Activated CD4-positive, alpha-beta T cell treated with anti-CD3 and anti-CD28 coated beads for 4 hours (primary cell): ENCODE measurements at regions not wholly inside any gene's neighbourhood (a gene's known extent, or its start where the extent isn't known, plus 50 kb on each side); places are given as distances from the start of the nearest gene placed in this dataset.

Experiments used
- DNase-seq, 2 donors: peaks; one replicate each; pipeline ENCODE4 v3.0.0-alpha.2; 2020

DNA sequence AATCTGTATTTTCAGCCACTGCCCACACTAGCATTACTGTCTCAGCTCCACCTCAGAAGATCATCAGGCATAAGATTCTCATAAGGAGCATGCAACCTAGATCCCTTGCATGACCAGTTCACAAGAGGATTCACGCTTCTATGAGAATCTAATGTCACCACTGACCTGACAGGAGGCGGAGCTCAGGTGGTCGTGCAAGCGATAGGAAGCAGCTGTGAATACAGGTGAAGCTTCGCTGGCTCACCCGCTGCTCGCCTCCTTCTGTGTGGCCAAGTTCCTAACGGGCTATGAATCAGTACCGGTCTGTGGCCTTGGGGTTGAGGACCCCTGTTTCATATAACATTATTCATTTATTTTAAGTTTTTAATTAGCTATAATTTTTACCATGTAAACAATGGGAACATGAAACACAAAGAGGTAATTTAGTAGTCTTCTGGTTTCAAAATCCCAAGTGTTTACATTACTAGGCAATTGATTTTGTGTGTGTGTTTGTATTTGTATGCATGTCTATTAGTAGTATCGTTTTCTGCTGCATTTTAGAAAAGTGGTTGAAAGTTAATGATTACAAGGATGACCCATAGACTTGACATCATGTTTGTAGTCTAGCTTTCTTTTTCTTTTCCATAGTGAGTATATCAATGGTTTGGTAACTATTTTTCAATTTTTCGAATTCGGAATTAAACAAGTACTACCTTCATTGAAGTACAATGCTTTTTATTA, 159.4 kb downstream of the TENT4A start:
- DNase-seq, result no peak

DNA sequence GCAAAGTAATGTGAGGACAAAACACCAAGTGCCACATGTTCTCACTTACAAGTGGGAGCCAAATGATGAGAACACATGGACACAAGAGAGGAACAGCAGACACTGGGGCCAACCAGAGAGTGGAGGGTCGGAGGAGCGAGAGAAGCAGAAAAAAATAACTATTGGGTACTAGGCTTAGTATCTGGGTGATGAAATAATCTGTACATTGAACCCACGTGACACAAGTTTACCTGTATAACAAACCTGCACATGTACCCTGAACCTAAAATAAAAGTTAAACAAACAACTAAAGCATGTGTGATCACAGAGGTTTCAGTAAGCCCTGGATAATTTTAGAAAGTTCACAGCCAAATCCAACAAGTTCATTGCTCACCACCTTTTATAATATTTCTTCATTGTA, 160.1 kb downstream of the TENT4A start:
- no peak for DNase-seq

DNA sequence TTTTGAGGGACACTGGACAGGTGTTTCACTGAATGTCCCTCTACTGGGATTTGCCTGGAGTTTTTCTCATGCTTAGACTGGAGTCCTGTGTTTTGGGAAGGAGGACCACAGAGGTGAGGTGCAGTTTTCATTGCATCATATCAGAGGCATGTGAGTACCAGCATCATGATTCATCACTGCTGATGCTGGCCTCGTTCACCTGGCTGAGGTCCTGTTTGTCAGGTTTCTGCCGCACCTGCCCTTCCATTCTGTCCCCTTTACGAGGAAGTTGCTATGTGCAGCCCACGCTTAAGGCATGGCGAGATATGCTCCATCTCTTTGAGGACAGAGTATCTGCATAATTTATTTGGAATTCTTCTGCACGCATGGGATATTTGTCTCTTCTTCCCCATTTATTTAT, 162.1 kb downstream of the TENT4A start:
- no peak for DNase-seq

DNA sequence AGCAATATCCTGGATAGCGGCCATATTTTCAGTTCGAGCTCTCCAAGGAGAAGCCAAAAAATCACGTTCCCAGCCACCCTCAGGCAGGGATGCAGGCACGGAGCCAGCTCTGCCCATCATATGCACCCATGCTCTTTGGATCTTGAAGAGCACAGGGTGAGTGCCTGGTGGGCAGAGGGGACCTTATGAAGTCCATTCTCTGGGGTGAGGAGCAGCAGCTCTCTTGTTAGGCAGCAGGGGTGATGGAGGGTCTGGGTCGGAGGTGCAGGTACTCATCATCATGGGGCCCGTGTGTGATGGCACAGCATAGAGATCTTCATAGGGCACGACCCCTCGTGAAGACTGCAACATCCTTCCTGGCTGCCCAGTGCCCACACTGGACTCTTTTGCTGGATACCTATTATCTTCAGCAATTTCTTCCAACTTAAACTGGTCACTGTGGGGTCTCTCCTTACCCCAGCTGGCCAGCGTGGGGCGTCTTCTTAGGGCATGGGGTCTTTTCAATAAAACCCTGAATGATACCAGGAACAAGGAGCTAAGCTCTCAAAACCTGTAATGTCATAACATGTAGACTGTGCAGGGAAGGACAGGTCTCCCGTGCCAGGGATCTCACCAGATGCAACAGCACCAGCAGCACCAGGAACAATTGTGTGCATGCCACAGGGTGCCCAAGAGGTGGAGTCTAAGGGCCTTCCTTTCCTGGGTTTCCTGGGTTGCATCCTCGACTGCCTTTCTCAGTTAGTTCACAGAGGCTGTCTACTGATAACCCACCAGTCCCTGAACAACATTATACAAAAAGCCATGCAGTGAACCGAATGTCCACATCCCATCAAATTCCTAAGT, 165.0 kb downstream of the TENT4A start:
- no peak for DNase-seq

DNA sequence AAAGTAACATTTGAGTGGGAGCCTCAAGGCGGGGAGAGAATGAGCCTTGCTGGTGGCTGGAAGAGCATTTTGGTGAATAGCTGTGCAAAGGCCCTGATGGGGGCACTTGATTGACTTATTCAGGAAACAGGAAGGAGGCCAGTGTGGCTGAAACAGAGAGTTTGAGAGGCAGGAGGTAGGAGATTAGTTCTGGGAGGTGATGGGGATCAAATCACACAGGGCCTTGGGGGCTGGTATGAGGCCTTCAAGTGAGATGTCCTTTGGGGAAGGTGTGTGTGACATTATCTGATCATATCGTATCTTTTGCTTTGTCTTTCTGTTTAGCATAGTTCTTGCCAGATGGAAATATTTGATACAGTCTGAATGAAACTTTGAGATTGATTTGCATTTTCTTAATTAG, 172.3 kb downstream of the TENT4A start:
- DNase-seq, result no peak

DNA sequence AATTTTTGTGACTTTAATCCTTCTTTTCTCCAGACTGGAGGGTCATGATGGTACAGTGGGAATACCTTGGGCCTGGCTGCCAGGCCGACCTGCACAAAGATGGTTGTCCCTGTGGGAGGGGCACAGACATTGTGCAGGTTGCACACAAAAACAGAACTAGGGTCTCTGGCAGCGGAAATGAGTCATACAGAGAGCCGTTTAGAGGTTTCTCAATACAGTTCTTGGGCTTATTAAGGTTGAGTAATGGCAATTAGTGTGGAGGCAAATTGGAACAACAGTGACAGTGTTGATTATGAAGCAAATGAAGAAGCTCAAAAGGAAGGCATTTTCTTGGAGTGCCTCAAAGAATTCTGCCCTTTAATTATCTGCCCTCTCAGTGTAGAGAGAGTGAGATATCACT, 173.6 kb downstream of the TENT4A start:
- DNase-seq, result no peak

DNA sequence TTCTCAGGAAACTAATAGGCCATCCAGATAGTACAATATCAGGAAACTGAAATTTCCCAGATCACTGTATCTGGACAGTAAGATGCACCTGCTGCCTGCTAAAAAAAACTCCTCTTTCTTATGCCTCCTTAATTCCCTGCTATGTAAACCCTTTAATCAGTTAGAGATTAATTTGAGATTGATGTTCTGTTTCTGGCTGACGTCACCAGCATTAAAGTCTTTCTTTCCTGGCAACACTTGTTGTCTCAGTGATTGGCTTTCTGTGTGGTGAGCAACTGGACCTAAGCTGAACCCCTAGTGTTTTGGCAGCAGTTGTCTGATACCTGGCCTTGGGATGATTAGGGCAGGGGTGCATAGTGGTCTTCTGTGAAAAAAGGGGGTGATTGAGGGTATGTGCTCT, 175.8 kb downstream of the TENT4A start:
- DNase-seq, result no peak

DNA sequence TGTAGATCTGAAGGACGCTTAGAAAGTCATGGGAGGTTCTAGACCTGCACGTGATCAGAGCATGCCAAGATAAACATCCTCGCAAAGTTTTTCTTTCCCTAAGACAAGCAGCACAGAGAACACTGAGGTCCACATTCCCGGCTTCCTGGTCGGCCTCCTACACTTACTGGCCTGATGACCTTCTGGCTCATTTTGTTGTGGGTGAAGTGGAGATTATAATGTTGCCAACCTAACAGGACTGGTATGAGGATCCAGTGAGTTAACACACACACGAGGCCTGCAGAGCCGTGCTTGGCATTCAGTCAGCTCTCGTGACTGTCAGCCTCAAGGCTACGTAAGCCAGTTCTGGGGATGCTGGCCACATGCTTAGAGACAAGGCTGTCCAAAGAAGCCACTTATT, 186.0 kb downstream of the TENT4A start:
- DNase-seq, result no peak

DNA sequence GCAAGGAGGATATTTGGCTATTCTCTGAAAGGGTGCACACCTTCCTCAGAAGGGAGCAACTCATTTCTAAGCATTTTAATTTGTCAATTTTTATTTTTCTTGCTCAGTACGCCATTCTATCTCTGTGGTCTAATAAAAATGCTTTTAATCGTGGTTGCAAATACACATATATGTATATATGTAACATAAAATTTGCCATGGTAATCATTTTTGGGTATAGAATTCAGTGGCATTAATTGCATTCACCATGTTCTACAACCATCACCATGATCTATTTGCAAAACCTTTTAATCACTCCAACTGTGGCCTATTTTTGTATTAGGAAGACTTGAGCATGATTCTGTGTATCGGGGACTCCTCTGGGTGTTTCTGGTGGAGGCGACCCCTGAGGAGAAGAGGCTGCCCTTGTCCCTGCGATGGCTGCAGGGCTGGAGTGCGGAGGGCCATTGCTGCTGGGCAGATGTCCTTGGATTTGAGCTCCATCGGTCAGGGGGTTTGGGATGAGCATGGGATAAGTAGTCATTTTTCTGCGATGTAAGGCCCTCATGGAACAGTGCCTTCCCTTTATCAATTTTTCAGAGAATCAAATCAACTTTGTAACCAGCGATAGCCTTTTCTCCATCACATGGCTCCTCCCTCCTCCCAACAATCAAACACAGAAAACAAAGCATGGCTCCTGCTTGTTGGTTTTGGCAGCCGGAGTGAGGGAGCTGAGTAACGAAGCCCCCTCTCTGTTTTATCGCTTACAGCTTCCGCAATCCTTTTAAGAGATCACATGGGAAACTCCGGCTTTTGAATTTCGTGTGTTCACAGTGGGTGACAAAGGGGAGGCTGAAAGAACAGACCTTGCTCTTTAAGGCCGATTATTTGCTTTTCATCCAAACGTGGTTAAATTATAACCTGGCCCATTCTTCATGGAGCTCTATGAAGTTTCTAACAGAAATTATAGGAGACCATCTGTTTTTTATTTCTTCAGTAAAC, 187.3 kb downstream of the TENT4A start:
- DNase-seq, result no peak

DNA sequence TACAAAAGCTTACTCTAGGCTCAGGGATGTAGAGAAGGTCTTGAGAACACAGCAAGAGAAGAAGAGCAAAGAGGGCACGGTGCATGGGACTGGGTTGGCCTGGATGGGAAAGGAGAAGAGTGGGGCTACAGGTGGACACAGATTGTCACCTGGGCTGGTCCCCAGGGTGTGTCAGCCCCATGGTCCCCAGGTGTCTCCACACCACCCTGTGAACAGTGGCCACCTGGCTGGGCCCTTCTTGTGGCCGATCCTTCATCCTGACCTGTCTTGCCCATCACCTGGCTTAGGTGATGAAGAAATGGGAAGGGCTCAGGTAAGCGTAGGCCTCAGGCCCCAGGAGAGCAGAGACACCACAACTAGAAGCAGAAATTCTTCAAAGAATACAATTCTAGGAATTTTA, 188.9 kb downstream of the TENT4A start:
- DNase-seq, result no peak

DNA sequence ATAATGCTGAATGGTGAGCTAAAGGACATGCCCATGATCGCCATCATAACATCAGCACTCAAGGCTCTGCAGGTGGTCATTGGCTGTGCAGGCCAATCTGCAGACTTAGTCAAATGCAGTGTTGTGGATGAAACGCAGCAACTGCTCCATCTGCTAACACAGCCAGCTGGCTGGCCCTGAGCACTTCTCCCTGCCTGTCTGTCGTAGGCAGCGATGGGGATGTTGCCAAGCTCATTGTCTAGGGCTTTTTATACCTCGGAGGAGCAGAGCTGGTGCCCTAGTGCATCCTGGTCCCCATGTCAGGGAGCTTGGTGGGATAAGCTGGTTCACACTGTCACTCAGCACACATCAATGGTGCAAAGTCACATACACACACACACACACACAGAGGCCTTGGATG, 189.4 kb downstream of the TENT4A start:
- no peak for DNase-seq

DNA sequence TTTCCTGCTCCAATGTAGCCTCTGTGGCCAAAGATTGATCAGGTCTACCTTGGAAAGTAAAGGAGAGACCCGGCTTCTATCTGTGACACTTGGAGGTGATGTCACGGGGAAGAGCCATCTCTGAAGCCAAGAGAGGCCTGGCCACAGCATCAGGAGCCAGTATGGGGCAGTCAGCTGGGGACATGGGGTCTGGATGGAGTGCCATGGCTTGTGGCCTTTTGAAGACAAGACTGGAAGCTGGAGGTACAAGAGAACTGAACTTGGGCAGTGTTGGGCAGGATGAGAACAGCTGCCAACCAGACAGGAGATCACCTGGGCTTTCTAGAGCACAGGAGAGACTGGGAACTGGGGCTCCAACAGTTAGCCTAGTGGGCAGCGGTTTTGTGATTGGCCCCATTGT, 190.7 kb downstream of the TENT4A start:
- no peak for DNase-seq

DNA sequence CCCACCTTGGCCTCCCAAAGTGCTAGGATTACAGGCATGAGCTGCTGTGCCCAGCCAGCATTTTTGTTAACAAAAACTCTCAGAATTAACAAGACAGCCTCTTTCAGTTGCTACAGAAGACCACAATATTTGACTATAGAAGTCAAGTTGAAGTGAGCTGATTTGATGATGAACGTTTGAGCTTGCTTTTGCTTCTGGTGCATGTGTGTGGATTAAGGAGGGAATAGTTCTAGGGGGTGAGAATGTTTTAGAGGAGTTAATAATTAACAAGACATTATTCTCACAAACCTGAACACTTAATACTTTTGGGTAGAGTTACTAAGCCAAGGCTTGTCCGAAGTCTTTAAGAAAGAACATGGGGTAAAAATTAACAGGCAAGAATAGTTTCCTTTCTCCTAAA, 191.6 kb downstream of the TENT4A start:
- DNase-seq, result no peak

DNA sequence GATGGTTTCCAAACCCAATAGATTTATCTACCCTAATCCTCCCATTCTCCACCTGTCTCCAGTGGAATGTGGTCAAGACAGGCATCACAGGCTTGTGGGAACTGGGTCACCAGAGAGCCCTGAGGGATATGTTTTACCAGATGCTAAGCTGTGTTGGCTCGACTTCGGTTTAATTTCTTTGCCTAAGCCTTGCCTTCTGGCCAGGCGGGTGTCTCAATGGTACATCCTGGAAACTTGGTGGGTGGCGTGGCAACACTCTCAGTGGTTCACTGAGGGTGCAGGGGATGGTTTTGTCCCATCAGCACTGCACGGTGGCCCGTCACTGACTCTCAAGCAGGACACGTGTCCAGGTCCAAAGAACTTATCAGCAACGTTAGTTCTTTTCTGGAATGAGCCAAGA, 192.2 kb downstream of the TENT4A start:
- DNase-seq, result no peak

DNA sequence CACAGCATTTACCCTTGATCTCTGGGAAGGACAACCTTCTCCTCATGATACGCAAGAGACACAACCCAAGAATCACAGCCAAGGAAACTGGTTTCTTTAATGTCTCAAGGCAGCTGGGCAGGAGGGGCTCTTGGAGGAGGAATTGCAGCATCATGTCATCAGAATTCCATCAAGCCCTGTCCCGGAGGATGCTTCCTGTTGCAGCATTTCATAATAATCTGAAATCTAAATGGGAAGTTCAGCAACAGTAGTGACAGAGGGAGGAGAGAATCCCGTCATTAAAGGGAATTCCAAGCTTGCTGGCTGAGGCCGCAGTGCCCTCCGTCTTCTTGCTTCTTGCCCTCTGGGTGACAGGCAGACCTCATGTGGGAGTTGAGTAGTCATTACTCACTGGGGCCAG, 192.7 kb downstream of the TENT4A start:
- DNase-seq, result no peak

DNA sequence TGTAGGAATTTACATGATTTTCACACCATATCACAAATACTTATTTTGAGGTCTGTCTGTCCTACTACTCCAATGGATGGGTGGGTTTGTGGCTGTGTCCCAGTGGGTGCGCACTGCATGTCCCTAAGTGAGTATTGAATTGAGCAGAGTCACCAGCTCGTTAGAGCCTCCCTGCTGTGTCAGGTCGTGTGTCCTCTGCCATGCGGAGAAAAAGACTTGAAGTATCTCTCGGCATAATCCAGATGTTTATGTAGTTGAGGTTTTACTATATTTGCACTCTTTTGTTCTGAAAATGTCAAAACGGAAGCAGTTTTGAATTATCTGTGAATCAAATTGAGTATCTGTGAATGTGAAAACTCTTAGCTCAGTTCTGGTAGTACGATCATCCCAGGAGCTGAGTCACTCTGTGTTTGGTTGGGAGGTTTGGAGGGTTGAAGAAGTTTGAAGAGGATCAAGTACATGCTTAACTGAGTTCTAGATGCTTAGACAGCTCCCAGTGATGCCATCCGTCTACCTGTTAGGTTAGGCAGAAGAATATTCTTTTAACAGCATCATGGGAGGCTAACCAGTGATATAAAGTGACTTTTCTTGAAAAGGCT, 194.2 kb downstream of the TENT4A start:
- no peak for DNase-seq

DNA sequence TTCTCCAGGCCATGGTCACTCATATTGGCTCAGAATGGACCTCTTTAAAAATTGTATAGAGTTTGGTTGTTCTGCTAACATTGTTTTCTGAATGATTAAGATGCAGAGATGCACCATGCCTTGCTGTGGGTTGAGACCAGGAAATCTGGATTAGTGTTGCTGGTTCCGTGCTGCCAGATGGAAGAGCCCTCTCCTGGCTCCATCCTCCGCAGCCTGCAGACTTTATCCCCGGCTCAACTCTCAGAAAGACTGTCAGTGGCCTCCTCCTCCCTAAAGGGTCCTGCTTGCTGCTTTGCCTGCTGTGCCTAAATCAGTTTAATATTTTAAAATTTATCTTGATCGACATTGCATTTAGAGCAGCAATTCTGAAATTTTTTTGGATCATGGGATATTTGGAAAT, 196.7 kb downstream of the TENT4A start:
- no peak for DNase-seq

DNA sequence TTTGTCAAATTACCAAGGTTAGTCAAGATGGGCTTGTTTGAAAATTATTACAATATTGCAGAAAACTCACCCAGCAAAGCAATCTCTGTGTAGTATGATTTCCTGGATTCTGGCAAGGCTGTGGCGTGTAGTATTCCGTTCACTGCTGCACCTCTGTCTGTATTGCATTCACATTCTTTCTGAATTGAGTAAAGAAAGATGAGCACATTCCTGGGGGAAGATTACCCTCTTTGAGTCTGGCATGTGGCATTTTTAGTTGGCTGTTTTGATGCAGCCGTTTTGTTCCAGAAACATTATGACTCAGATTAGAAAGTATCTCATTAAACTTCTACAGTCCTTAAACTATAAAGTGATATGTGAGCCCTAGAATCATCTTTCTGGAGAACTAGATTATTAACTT, 197.7 kb downstream of the TENT4A start:
- no peak for DNase-seq

DNA sequence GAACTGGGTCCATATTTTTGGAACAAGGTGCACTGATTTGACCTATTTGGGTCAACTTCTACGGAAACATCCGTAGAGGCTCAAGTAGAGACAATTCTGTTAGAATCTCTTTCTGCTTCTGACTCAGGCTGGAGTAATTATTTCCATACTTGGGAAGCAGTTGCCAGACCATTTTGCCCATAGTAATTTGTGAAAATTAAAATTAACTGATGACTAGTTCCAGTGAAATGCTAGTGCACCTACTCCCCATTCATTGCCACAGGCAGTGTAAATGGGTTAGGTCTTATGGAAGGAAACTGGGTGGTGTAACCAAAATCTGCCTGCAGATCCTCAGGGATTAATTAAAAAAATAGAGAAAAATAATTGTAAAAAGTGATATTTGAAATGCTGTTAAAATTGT, 201.1 kb downstream of the TENT4A start:
- no peak for DNase-seq

DNA sequence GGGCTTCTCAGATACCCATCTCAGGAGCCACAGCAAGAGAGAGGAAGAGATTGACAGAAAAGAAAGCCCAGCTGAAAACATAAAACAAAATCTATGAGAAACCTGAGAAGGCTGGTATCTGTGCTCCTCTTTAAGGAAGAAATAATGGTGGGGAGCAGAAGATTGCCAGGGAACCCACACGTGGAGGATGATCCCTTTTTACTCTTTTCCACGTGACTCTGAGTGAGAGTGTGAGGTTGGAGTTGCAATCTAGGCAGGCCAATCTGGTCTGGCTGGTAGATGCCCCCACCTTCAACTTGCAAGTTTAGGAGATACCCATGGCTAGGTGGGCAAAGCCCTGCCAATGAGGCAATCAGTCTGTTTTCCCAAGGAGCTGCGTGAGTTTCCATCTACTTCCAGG, 202.3 kb downstream of the TENT4A start:
- no peak for DNase-seq

DNA sequence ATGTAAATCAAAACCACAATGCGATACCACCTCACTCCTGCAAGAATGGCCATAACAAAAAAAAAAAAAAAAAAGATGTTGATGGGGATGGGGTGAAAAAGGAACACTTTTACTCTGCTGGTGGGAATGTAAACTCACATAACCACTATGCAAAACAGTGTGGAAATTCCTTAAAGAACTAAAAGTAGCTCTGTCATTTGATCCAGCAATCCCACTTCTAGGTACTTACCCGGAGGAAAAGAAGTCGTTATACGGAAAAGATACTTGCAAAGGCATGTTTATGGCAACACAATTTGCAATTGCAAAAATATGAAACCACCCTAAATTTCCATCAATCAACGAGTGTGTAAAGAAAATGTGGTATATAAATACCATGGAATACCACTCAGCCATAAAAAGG, 205.0 kb downstream of the TENT4A start:
- no peak for DNase-seq

DNA sequence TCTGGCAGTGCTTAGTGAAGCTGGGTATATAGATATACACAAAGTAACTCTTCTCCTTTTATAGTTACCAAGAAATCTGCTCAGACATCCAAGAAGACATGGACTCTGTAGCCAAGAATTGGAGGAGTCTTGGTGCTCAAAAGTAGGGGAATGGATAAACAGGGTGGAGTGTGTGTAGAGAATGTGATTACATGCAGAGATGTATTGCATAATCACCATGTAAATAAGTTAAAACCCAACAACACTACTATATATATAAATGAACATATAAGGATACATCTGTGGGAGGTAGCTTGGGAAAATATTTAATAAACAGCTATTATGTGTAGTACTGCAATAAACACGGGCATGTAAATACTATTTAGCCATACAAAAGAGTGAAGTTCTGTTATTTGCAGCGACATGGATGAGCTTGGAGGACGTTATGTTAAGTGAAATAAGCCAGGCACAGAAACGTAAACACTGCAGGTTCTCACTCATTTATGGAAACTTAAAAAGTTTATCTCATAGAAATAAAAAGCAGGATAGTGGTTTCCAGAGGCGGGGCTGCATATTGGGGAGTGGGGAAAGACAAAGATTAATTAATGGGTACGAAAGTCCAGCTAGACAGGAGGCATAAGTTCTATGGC, 207.5 kb downstream of the TENT4A start:
- no peak for DNase-seq
